HCT116 (cell line): ENCODE measurements at regions not wholly inside any gene's neighbourhood (a gene's known extent, or its start where the extent isn't known, plus 50 kb on each side); places are given as distances from the start of the nearest gene placed in this dataset.

Experiments
- CTCF ChIP-seq, 3 experiments: fragments of 200-600 bp in 1 of 3; sonication (generic) in 1 of 3; IDR thresholded peaks in 2 of 3; conservative IDR thresholded peaks in 1 of 3; 2 replicates each; pipeline ENCODE4 v1.5.1; 2012 to 2017; ENCODE audit warnings: low read depth in 2 of 3, low read length in 2 of 3, antibody characterized with exemption in 1 of 3, borderline replicate concordance in 1 of 3, control low read depth in 1 of 3, mild to moderate bottlenecking in 1 of 3, mixed read lengths in 1 of 3, mixed run types in 1 of 3, moderate library complexity in 1 of 3; ENCODE audit not compliant: insufficient read depth in 1 of 3
- ELF1 ChIP-seq: IDR thresholded peaks from 2 replicates; pipeline ENCODE4 v1.6.1; 2012; ENCODE audit warnings: low read depth, borderline replicate concordance
- EZH2 ChIP-seq: fragments of 200-600 bp; sonication (generic); IDR thresholded peaks from 2 replicates; pipeline ENCODE4 v1.6.1; 2017; ENCODE audit warnings: antibody characterized with exemption, mixed run types
- EZH2phosphoT487 ChIP-seq: fragments of 200-600 bp; IDR thresholded peaks from 2 replicates; pipeline ENCODE4 v1.6.1; 2018; ENCODE audit warnings: antibody characterized with exemption, borderline replicate concordance
- FOSL1 ChIP-seq: IDR thresholded peaks from 2 replicates; pipeline ENCODE4 v1.6.1; 2012; ENCODE audit warnings: low read depth
- JUND ChIP-seq: IDR thresholded peaks from 2 replicates; pipeline ENCODE4 v1.6.1; 2012
- POLR2A ChIP-seq: IDR thresholded peaks from 2 replicates; pipeline ENCODE4 v1.7.0; 2011; ENCODE audit warnings: borderline replicate concordance; ENCODE audit not compliant: insufficient read depth, insufficient read length; ENCODE audit errors: extremely low read depth
- SRF ChIP-seq: IDR thresholded peaks from 2 replicates; pipeline ENCODE4 v1.6.1; 2012; ENCODE audit warnings: low read depth
- YY1 ChIP-seq: IDR thresholded peaks from 2 replicates; pipeline ENCODE4 v1.6.1; 2011; ENCODE audit warnings: low read length, low read depth, moderate library complexity, mild to moderate bottlenecking; ENCODE audit not compliant: insufficient replicate concordance; ENCODE audit errors: extremely low read depth
- ZFX ChIP-seq: fragments of 450-650 bp; IDR thresholded peaks from 2 replicates; pipeline ENCODE4 v1.6.1; 2017
- ZNF274 ChIP-seq: fragments of 200-500 bp; sonication (Bioruptor generic); IDR thresholded peaks from 2 replicates; pipeline ENCODE4 v1.6.1; 2014; ENCODE audit warnings: mild to moderate bottlenecking, low read depth, low read length, inconsistent platforms
- TF ChIP-seq, protein P1 (sequence below): IDR thresholded peaks from 2 replicates; pipeline ENCODE4 v1.6.1; 2012

GRCh38 chr13:52955472-52955874 lies 73.1 kb upstream of the OLFM4 start:
- TF ChIP-seq CTCF (IDR thresholded peaks at IDR 0.05 in 2 of 3, conservative IDR thresholded peaks at IDR 0.05 in 1 of 3; ENCODE audit: borderline replicate concordance in 1 of 3, insufficient read depth in 1 of 3, low read depth in 2 of 3, low read length in 2 of 3) (no peak), ZFX (no peak), EZH2 (no peak), YY1 (no peak), POLR2A (no peak), ELF1 (no peak), ZNF274 (no peak), JUND (no peak), EZH2phosphoT487 (no peak), FOSL1 (no peak), SRF (no peak)
- TF ChIP-seq, protein P1, sequence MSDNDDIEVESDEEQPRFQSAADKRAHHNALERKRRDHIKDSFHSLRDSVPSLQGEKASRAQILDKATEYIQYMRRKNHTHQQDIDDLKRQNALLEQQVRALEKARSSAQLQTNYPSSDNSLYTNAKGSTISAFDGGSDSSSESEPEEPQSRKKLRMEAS: no peak
